Stomach (tissue), 4 donors: ENCODE measurements at regions not wholly inside any gene's neighbourhood (a gene's known extent, or its start where the extent isn't known, plus 50 kb on each side); places are given as distances from the start of the nearest gene placed in this dataset.

ENCODE experiments used
- CTCF ChIP-seq, 7 experiments: fragments of 450-650 bp in 4 of 7; fragments of 200-600 bp in 3 of 7; sonication (generic) in 3 of 7; IDR thresholded peaks; one replicate each; pipeline ENCODE4 v1.5.1; 2016 to 2019; ENCODE audit warnings: antibody characterized with exemption in 7 of 7, control low read depth in 2 of 7, mild to moderate bottlenecking in 1 of 7
- EP300 ChIP-seq: sonication (generic); formaldehyde crosslinking; IDR thresholded peaks from one replicate; pipeline ENCODE4 v1.6.1; 2017; ENCODE audit warnings: antibody characterized with exemption
- POLR2A ChIP-seq, 4 donors: fragments of 450-650 bp; IDR thresholded peaks; one replicate each; pipeline ENCODE4 v1.6.1; 2016; ENCODE audit warnings: antibody characterized with exemption in 4 of 4, control low read depth in 2 of 4, mild to moderate bottlenecking in 1 of 4, moderate library complexity in 1 of 4
- POLR2AphosphoS5 ChIP-seq, 3 donors: sonication (generic); formaldehyde crosslinking; IDR thresholded peaks; one replicate each; pipeline ENCODE4 v1.6.1; 2016; ENCODE audit warnings: antibody characterized with exemption in 3 of 3

DNA sequence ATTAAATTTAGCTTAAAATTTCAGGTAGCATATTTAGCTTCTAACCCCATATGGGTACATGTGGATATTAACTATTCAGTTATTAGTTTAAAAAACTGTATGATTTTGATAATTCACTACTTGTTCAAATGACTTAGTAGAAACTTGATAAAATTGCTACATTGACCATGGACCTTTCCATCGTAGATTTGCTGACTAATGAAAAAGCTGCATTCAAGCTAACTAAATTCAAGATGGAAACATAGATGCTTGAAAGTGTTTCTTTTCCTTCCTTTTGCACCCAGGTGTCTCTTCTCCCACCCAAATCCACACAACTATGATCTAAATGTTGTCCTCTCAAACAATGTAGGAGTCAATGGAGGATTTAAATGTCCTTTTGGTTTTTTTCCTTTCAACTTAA, 439.2 kb downstream of the TBC1D4 start:
- TF ChIP-seq CTCF (IDR thresholded peaks at IDR 0.05) (no peak), EP300 (no peak), POLR2AphosphoS5 (IDR thresholded peaks at IDR 0.05) (no peak), POLR2A (IDR thresholded peaks at IDR 0.05) (no peak)
